D341Med (cell line): ENCODE measurements at regions not wholly inside any gene's neighbourhood (a gene's known extent, or its start where the extent isn't known, plus 50 kb on each side); places are given as distances from the start of the nearest gene placed in this dataset.

Experiments
- DNase-seq: peaks from one replicate; pipeline ENCODE4 v3.0.0; 2012; ENCODE audit warnings: low spot score

GRCh38 chr2:193542762-193543161 lies 1348.0 kb upstream of the TMEFF2 start:
- DNase-seq = no peak

- DNase-seq = no peak
Observed at GRCh38 chr2:193539188-193539587, 1344.5 kb upstream of the TMEFF2 start.

- no peak for DNase-seq
Observed at GRCh38 chr2:193538061-193538460, 1343.3 kb upstream of the TMEFF2 start.

GRCh38 chr2:193537531-193537930 lies 1342.8 kb upstream of the TMEFF2 start:
- no peak for DNase-seq

GRCh38 chr2:193528458-193528857 lies 1333.7 kb upstream of the TMEFF2 start:
- no peak for DNase-seq

GRCh38 chr2:193527146-193527545 lies 1332.4 kb upstream of the TMEFF2 start:
- DNase-seq = no peak

GRCh38 chr2:193523662-193524061 lies 1328.9 kb upstream of the TMEFF2 start:
- DNase-seq = no peak

- no peak for DNase-seq
Observed at GRCh38 chr2:193521523-193521922, 1326.8 kb upstream of the TMEFF2 start.

- DNase-seq = no peak
Observed at GRCh38 chr2:193520709-193521458, 1326.2 kb upstream of the TMEFF2 start.

- DNase-seq = no peak
Observed at GRCh38 chr2:193518041-193518817, 1323.5 kb upstream of the TMEFF2 start.

- no peak for DNase-seq
Observed at GRCh38 chr2:193517615-193518014, 1322.9 kb upstream of the TMEFF2 start.

- no peak for DNase-seq
Observed at GRCh38 chr2:193506035-193506434, 1311.3 kb upstream of the TMEFF2 start.

- DNase-seq = no peak
Observed at GRCh38 chr2:193505620-193506019, 1310.9 kb upstream of the TMEFF2 start.

GRCh38 chr2:193502363-193503035 lies 1307.8 kb upstream of the TMEFF2 start:
- DNase-seq = no peak

GRCh38 chr2:193496786-193497185 lies 1302.1 kb upstream of the TMEFF2 start:
- no peak for DNase-seq

GRCh38 chr2:193482557-193482956 lies 1287.8 kb upstream of the TMEFF2 start:
- no peak for DNase-seq

GRCh38 chr2:193480187-193480586 lies 1285.5 kb upstream of the TMEFF2 start:
- DNase-seq = no peak

- DNase-seq = no peak
Observed at GRCh38 chr2:193476171-193476800, 1281.6 kb upstream of the TMEFF2 start.

- no peak for DNase-seq
Observed at GRCh38 chr2:193475038-193475437, 1280.3 kb upstream of the TMEFF2 start.

- DNase-seq = no peak
Observed at GRCh38 chr2:193469251-193469650, 1274.5 kb upstream of the TMEFF2 start.

- DNase-seq = no peak
Observed at GRCh38 chr2:193467276-193467987, 1272.7 kb upstream of the TMEFF2 start.

GRCh38 chr2:193463011-193463410 lies 1268.3 kb upstream of the TMEFF2 start:
- no peak for DNase-seq
